ENCODE measurements at regions not wholly inside any gene's neighbourhood (a gene's known extent, or its start where the extent isn't known, plus 50 kb on each side); places are given as distances from the start of the nearest gene placed in this dataset.

- no peak overlapping the region for H3K4me2 ChIP-seq (ENCODE audit: low read depth, low read length, poor library complexity, severe bottlenecking)
- DNase-seq: no peak
Observed at GRCh38 chr4:181966104-181966551, 277.1 kb upstream of the TENM3 start.

GRCh38 chr4:181967401-181967800 is 275.8 kb upstream of the TENM3 start:
- no peak overlapping the region for H2AFZ ChIP-seq (ENCODE audit: low read length)
- no peaks in the 10 kb centered on the region for H3K79me2 ChIP-seq (ENCODE audit: low read length)
- no peak for DNase-seq
- H3K4me1 ChIP-seq (ENCODE audit: low read length): no peaks in the 10 kb centered on the region
- no peaks in the 10 kb centered on the region for H3K27me3 ChIP-seq (ENCODE audit: low read length)
- H3K36me3 ChIP-seq (ENCODE audit: insufficient read depth, low read length): no peaks in the 10 kb centered on the region
- no peaks in the 10 kb centered on the region for H3K9me2 ChIP-seq (replicated peaks; ENCODE audit: insufficient read depth, low read length)
- no peak overlapping the region for H3K9ac ChIP-seq (ENCODE audit: low read length)
- H3K27ac ChIP-seq (ENCODE audit: low read length): no peak overlapping the region
- no peak overlapping the region for H3K4me3 ChIP-seq (ENCODE audit: low read length)
- H3K9me3 ChIP-seq (ENCODE audit: low read length): no peaks in the 10 kb centered on the region
- H4K20me1 ChIP-seq (ENCODE audit: insufficient read depth, low read depth, low read length): no peaks in the 10 kb centered on the region
- H3K4me2 ChIP-seq (ENCODE audit: low read depth, low read length, poor library complexity, severe bottlenecking): no peak overlapping the region

More at GRCh38 chr4:181966104-181966551, 277.1 kb upstream of the TENM3 start:
- no peaks in the 10 kb centered on the region for H4K20me1 ChIP-seq (ENCODE audit: insufficient read depth, low read depth, low read length)
- no peaks in the 10 kb centered on the region for H3K36me3 ChIP-seq (ENCODE audit: insufficient read depth, low read length)
- no peak overlapping the region for H3K27ac ChIP-seq (ENCODE audit: low read length)
- no peak overlapping the region for H2AFZ ChIP-seq (ENCODE audit: low read length)
- no peak overlapping the region for H3K4me3 ChIP-seq (ENCODE audit: low read length)
- H3K9me3 ChIP-seq (ENCODE audit: low read length): no peaks in the 10 kb centered on the region
- no peaks in the 10 kb centered on the region for H3K27me3 ChIP-seq (ENCODE audit: low read length)
- no peaks in the 10 kb centered on the region for H3K4me1 ChIP-seq (ENCODE audit: low read length)
- H3K9ac ChIP-seq (ENCODE audit: low read length): no peak overlapping the region
- H3K79me2 ChIP-seq (ENCODE audit: low read length): no peaks in the 10 kb centered on the region
- H3K9me2 ChIP-seq (replicated peaks; ENCODE audit: insufficient read depth, low read length): no peaks in the 10 kb centered on the region

- DNase-seq: no peak
Observed at GRCh38 chr4:181968371-181968770, 274.8 kb upstream of the TENM3 start.

GRCh38 chr4:181969151-181969550 is 274.1 kb upstream of the TENM3 start:
- Histone ChIP-seq H3K4me3 (ENCODE audit: low read length) (no peak overlapping the region), H3K27ac (ENCODE audit: low read length) (no peak overlapping the region), H3K9me2 (replicated peaks; ENCODE audit: insufficient read depth, low read length) (no peaks in the 10 kb centered on the region), H3K9ac (ENCODE audit: low read length) (no peak overlapping the region), H3K4me1 (ENCODE audit: low read length) (no peaks in the 10 kb centered on the region), H3K36me3 (ENCODE audit: insufficient read depth, low read length) (no peaks in the 10 kb centered on the region), H3K4me2 (ENCODE audit: low read depth, low read length, poor library complexity, severe bottlenecking) (no peak overlapping the region), H3K9me3 (ENCODE audit: low read length) (no peaks in the 10 kb centered on the region), H3K79me2 (ENCODE audit: low read length) (no peaks in the 10 kb centered on the region), H3K27me3 (ENCODE audit: low read length) (no peaks in the 10 kb centered on the region), H4K20me1 (ENCODE audit: insufficient read depth, low read depth, low read length) (no peaks in the 10 kb centered on the region), H2AFZ (ENCODE audit: low read length) (no peak overlapping the region)
- DNase-seq: no peak

More at GRCh38 chr4:181968371-181968770, 274.8 kb upstream of the TENM3 start:
- no peak overlapping the region for H3K9ac ChIP-seq (ENCODE audit: low read length)
- H4K20me1 ChIP-seq (ENCODE audit: insufficient read depth, low read depth, low read length): no peaks in the 10 kb centered on the region
- no peak overlapping the region for H3K4me3 ChIP-seq (ENCODE audit: low read length)
- no peak overlapping the region for H3K4me2 ChIP-seq (ENCODE audit: low read depth, low read length, poor library complexity, severe bottlenecking)
- no peaks in the 10 kb centered on the region for H3K4me1 ChIP-seq (ENCODE audit: low read length)
- no peaks in the 10 kb centered on the region for H3K27me3 ChIP-seq (ENCODE audit: low read length)
- H2AFZ ChIP-seq (ENCODE audit: low read length): no peak overlapping the region
- no peak overlapping the region for H3K27ac ChIP-seq (ENCODE audit: low read length)
- H3K9me2 ChIP-seq (replicated peaks; ENCODE audit: insufficient read depth, low read length): no peaks in the 10 kb centered on the region
- H3K79me2 ChIP-seq (ENCODE audit: low read length): no peaks in the 10 kb centered on the region
- no peaks in the 10 kb centered on the region for H3K36me3 ChIP-seq (ENCODE audit: insufficient read depth, low read length)
- H3K9me3 ChIP-seq (ENCODE audit: low read length): no peaks in the 10 kb centered on the region

GRCh38 chr4:181970366-181970765 is 272.8 kb upstream of the TENM3 start:
- Histone ChIP-seq H3K4me2 (ENCODE audit: low read depth, low read length, poor library complexity, severe bottlenecking) (no peak overlapping the region), H3K9me3 (ENCODE audit: low read length) (no peaks in the 10 kb centered on the region), H3K9me2 (replicated peaks; ENCODE audit: insufficient read depth, low read length) (no peaks in the 10 kb centered on the region), H3K27ac (ENCODE audit: low read length) (no peak overlapping the region), H2AFZ (ENCODE audit: low read length) (no peak overlapping the region), H3K79me2 (ENCODE audit: low read length) (no peaks in the 10 kb centered on the region), H3K27me3 (ENCODE audit: low read length) (no peaks in the 10 kb centered on the region), H3K9ac (ENCODE audit: low read length) (no peak overlapping the region), H3K36me3 (ENCODE audit: insufficient read depth, low read length) (no peaks in the 10 kb centered on the region), H3K4me1 (ENCODE audit: low read length) (no peaks in the 10 kb centered on the region), H3K4me3 (ENCODE audit: low read length) (no peak overlapping the region), H4K20me1 (ENCODE audit: insufficient read depth, low read depth, low read length) (no peaks in the 10 kb centered on the region)
- no peak for DNase-seq

GRCh38 chr4:181971411-181971810 is 271.8 kb upstream of the TENM3 start:
- Histone ChIP-seq H3K9me3 (ENCODE audit: low read length) (no peaks in the 10 kb centered on the region), H3K9ac (ENCODE audit: low read length) (no peak overlapping the region), H3K9me2 (replicated peaks; ENCODE audit: insufficient read depth, low read length) (no peaks in the 10 kb centered on the region), H3K27me3 (ENCODE audit: low read length) (no peaks in the 10 kb centered on the region), H3K36me3 (ENCODE audit: insufficient read depth, low read length) (no peaks in the 10 kb centered on the region), H2AFZ (ENCODE audit: low read length) (no peak overlapping the region), H3K27ac (ENCODE audit: low read length) (no peak overlapping the region), H3K4me1 (ENCODE audit: low read length) (no peaks in the 10 kb centered on the region), H3K4me2 (ENCODE audit: low read depth, low read length, poor library complexity, severe bottlenecking) (no peak overlapping the region), H4K20me1 (ENCODE audit: insufficient read depth, low read depth, low read length) (no peaks in the 10 kb centered on the region), H3K4me3 (ENCODE audit: low read length) (no peak overlapping the region), H3K79me2 (ENCODE audit: low read length) (no peaks in the 10 kb centered on the region)
- DNase-seq: no peak

- DNase-seq: no peak
- no peak overlapping the region for H3K4me3 ChIP-seq (ENCODE audit: low read length)
- no peak overlapping the region for H3K4me2 ChIP-seq (ENCODE audit: low read depth, low read length, poor library complexity, severe bottlenecking)
- no peaks in the 10 kb centered on the region for H3K79me2 ChIP-seq (ENCODE audit: low read length)
- no peaks in the 10 kb centered on the region for H3K27me3 ChIP-seq (ENCODE audit: low read length)
- H3K9me2 ChIP-seq (replicated peaks; ENCODE audit: insufficient read depth, low read length): no peaks in the 10 kb centered on the region
- no peak overlapping the region for H3K9ac ChIP-seq (ENCODE audit: low read length)
- H3K9me3 ChIP-seq (ENCODE audit: low read length): no peaks in the 10 kb centered on the region
- H3K36me3 ChIP-seq (ENCODE audit: insufficient read depth, low read length): no peaks in the 10 kb centered on the region
- H3K27ac ChIP-seq (ENCODE audit: low read length): no peak overlapping the region
- H2AFZ ChIP-seq (ENCODE audit: low read length): no peak overlapping the region
- no peaks in the 10 kb centered on the region for H4K20me1 ChIP-seq (ENCODE audit: insufficient read depth, low read depth, low read length)
- H3K4me1 ChIP-seq (ENCODE audit: low read length): no peaks in the 10 kb centered on the region
Observed at GRCh38 chr4:181971973-181972372, 271.2 kb upstream of the TENM3 start.

- no peaks in the 10 kb centered on the region for H4K20me1 ChIP-seq (ENCODE audit: insufficient read depth, low read depth, low read length)
- H3K9me3 ChIP-seq (ENCODE audit: low read length): no peaks in the 10 kb centered on the region
- no peaks in the 10 kb centered on the region for H3K4me1 ChIP-seq (ENCODE audit: low read length)
- no peak overlapping the region for H3K27ac ChIP-seq (ENCODE audit: low read length)
- no peak overlapping the region for H3K4me2 ChIP-seq (ENCODE audit: low read depth, low read length, poor library complexity, severe bottlenecking)
- no peak for DNase-seq
- H2AFZ ChIP-seq (ENCODE audit: low read length): no peak overlapping the region
- H3K79me2 ChIP-seq (ENCODE audit: low read length): no peaks in the 10 kb centered on the region
- no peaks in the 10 kb centered on the region for H3K9me2 ChIP-seq (replicated peaks; ENCODE audit: insufficient read depth, low read length)
- no peaks in the 10 kb centered on the region for H3K36me3 ChIP-seq (ENCODE audit: insufficient read depth, low read length)
- H3K9ac ChIP-seq (ENCODE audit: low read length): no peak overlapping the region
- no peak overlapping the region for H3K4me3 ChIP-seq (ENCODE audit: low read length)
- H3K27me3 ChIP-seq (ENCODE audit: low read length): no peaks in the 10 kb centered on the region
Observed at GRCh38 chr4:181976764-181977163, 266.4 kb upstream of the TENM3 start.

GRCh38 chr4:181982437-181982836 is 260.8 kb upstream of the TENM3 start:
- H3K9me3 ChIP-seq (ENCODE audit: low read length): no peaks in the 10 kb centered on the region
- H3K79me2 ChIP-seq (ENCODE audit: low read length): no peaks in the 10 kb centered on the region
- no peak overlapping the region for H3K4me2 ChIP-seq (ENCODE audit: low read depth, low read length, poor library complexity, severe bottlenecking)
- no peaks in the 10 kb centered on the region for H3K27me3 ChIP-seq (ENCODE audit: low read length)
- no peak for DNase-seq
- H2AFZ ChIP-seq (ENCODE audit: low read length): no peak overlapping the region
- H3K27ac ChIP-seq (ENCODE audit: low read length): no peak overlapping the region
- no peak overlapping the region for H3K9ac ChIP-seq (ENCODE audit: low read length)
- no peaks in the 10 kb centered on the region for H3K9me2 ChIP-seq (replicated peaks; ENCODE audit: insufficient read depth, low read length)
- H3K36me3 ChIP-seq (ENCODE audit: insufficient read depth, low read length): no peaks in the 10 kb centered on the region
- H3K4me3 ChIP-seq (ENCODE audit: low read length): no peak overlapping the region
- no peaks in the 10 kb centered on the region for H3K4me1 ChIP-seq (ENCODE audit: low read length)
- no peaks in the 10 kb centered on the region for H4K20me1 ChIP-seq (ENCODE audit: insufficient read depth, low read depth, low read length)
